CD14-positive monocyte (primary cell): ENCODE measurements at regions not wholly inside any gene's neighbourhood (a gene's known extent, or its start where the extent isn't known, plus 50 kb on each side); places are given as distances from the start of the nearest gene placed in this dataset.

ENCODE experiments used
- DNase-seq, 3 donors: peaks; one replicate each; pipeline ENCODE4 v3.0.0-alpha.2; 2011 to 2022
- H2AFZ ChIP-seq: 2 replicates; pipeline ENCODE4 v1.6.0; 2012; ENCODE audit warnings: mild to moderate bottlenecking, low read depth, low read length, inconsistent platforms; ENCODE audit not compliant: insufficient read depth, poor library complexity, severe bottlenecking
- H3K27ac ChIP-seq, 2 donors: 1 replicate in 1 of 2; 2 replicates in 1 of 2; pipeline ENCODE4 v1.5.1; 2012 to 2013; ENCODE audit warnings: low read length in 2 of 2, control low read depth in 1 of 2, inconsistent platforms in 1 of 2, low read depth in 1 of 2, mild to moderate bottlenecking in 1 of 2
- H3K27me3 ChIP-seq, 2 donors: one replicate each; pipeline versions ENCODE4 v1.6.0 to v1.6.1; 2011 to 2013; ENCODE audit warnings: low read length in 2 of 2; ENCODE audit not compliant: control insufficient read depth in 2 of 2, insufficient read depth in 2 of 2
- H3K36me3 ChIP-seq, 2 donors: replicated peaks in 1 of 2; 1 replicate in 1 of 2; 2 replicates in 1 of 2; pipeline versions ENCODE4 v1.5.1 to v1.6.1; 2012 to 2013; ENCODE audit warnings: low read length in 2 of 2, control low read depth in 1 of 2, inconsistent platforms in 1 of 2, mild to moderate bottlenecking in 1 of 2; ENCODE audit not compliant: insufficient read depth in 2 of 2, control insufficient read depth in 1 of 2
- H3K4me1 ChIP-seq, 2 donors: 1 replicate in 1 of 2; 2 replicates in 1 of 2; pipeline versions ENCODE4 v1.5.1 to v1.6.1; 2012 to 2013; ENCODE audit warnings: low read length in 2 of 2, control low read depth in 1 of 2, inconsistent platforms in 1 of 2, mild to moderate bottlenecking in 1 of 2, moderate library complexity in 1 of 2; ENCODE audit not compliant: insufficient read depth in 2 of 2, control insufficient read depth in 1 of 2
- H3K4me2 ChIP-seq: replicated peaks from 2 replicates; pipeline ENCODE3; 2012; ENCODE audit warnings: low read length, moderate library complexity, mild to moderate bottlenecking; ENCODE audit not compliant: poor library complexity, severe bottlenecking; ENCODE audit errors: extremely low read depth
- H3K4me3 ChIP-seq, 3 experiments: fragments of 200-600 bp in 1 of 3; sonication (generic) in 1 of 3; replicated peaks in 1 of 3; 1 replicate in 2 of 3; 2 replicates in 1 of 3; pipeline ENCODE4 v1.5.1; 2011 to 2013; ENCODE audit warnings: low read length in 3 of 3, mild to moderate bottlenecking in 3 of 3, control low read depth in 2 of 3, low read depth in 2 of 3, inconsistent platforms in 1 of 3, moderate library complexity in 1 of 3
- H3K79me2 ChIP-seq: 2 replicates; pipeline ENCODE4 v1.6.0; 2012; ENCODE audit warnings: mild to moderate bottlenecking, control low read depth, inconsistent platforms, low read length, moderate library complexity; ENCODE audit not compliant: insufficient read depth
- H3K9ac ChIP-seq: 2 replicates; pipeline ENCODE4 v1.6.0; 2017; ENCODE audit warnings: low read length, mild to moderate bottlenecking; ENCODE audit not compliant: insufficient read depth, poor library complexity, severe bottlenecking
- H3K9me3 ChIP-seq, 2 donors: replicated peaks in 1 of 2; 1 replicate in 1 of 2; 2 replicates in 1 of 2; pipeline versions ENCODE4 v1.5.1 to v1.6.1; 2012 to 2013; ENCODE audit warnings: low read length in 2 of 2, control low read depth in 1 of 2; ENCODE audit not compliant: control insufficient read depth in 1 of 2, insufficient read depth in 1 of 2
- H4K20me1 ChIP-seq: 2 replicates; pipeline ENCODE4 v1.6.0; 2012; ENCODE audit warnings: mild to moderate bottlenecking, low read length, control low read depth, moderate library complexity; ENCODE audit not compliant: insufficient read depth
- H3K27ac Mint-ChIP-seq, 7 donors: one replicate each; pipeline ENCODE4 v1.8.0; 2020; ENCODE audit warnings: mild to moderate bottlenecking in 7 of 7, mixed read lengths in 7 of 7, moderate library complexity in 6 of 7, inconsistent platforms in 2 of 7
- H3K27me3 Mint-ChIP-seq, 3 donors: one replicate each; pipeline ENCODE4 v1.8.0; 2021 to 2022; ENCODE audit warnings: low read depth in 3 of 3, mild to moderate bottlenecking in 3 of 3, mixed read lengths in 3 of 3, moderate library complexity in 3 of 3, inconsistent platforms in 1 of 3
- H3K36me3 Mint-ChIP-seq, 2 donors: one replicate each; pipeline ENCODE4 v1.8.0; 2020; ENCODE audit warnings: mixed read lengths in 2 of 2, inconsistent platforms in 1 of 2, mild to moderate bottlenecking in 1 of 2
- H3K4me1 Mint-ChIP-seq: one replicate; pipeline ENCODE4 v1.8.0; 2020; ENCODE audit warnings: mild to moderate bottlenecking, mixed read lengths
- H3K4me3 Mint-ChIP-seq, 2 donors: one replicate each; pipeline ENCODE4 v1.8.0; 2020; ENCODE audit warnings: mild to moderate bottlenecking in 2 of 2, mixed read lengths in 2 of 2, moderate library complexity in 1 of 2
- H3K9me3 Mint-ChIP-seq, 7 donors: one replicate each; pipeline ENCODE4 v1.8.0; 2020 to 2022; ENCODE audit warnings: mixed read lengths in 7 of 7, mild to moderate bottlenecking in 6 of 7, moderate library complexity in 6 of 7, inconsistent platforms in 2 of 7
- WGBS: methylation state at CpG from one replicate; pipeline ENCODE4 v1.1.5; 2013; ENCODE audit warnings: missing lambda C conversion rate; ENCODE audit not compliant: insufficient coverage; 5-methylcytosine and 5-hydroxymethylcytosine counted together
- intact Hi-C, 2 donors: fragments of 100-400 bp; cut with micrococcal nuclease; formaldehyde crosslinking; loops; one replicate each; pipeline versions ENCODE4 v1.15.0 to v1.15.1; 2023
- TF ChIP-seq, protein P1 (sequence below): fragments of 200-600 bp; IDR thresholded peaks from one replicate; pipeline ENCODE4 v1.8.0; 2022; ENCODE audit warnings: antibody characterized with exemption, mild to moderate bottlenecking

- Mint-ChIP-seq H3K4me3 (no peak overlapping the region), H3K27ac (no peak overlapping the region)
Measured at GRCh38 chr7:121452389-121452788, 56.3 kb upstream of the FAM3C start.

DNA sequence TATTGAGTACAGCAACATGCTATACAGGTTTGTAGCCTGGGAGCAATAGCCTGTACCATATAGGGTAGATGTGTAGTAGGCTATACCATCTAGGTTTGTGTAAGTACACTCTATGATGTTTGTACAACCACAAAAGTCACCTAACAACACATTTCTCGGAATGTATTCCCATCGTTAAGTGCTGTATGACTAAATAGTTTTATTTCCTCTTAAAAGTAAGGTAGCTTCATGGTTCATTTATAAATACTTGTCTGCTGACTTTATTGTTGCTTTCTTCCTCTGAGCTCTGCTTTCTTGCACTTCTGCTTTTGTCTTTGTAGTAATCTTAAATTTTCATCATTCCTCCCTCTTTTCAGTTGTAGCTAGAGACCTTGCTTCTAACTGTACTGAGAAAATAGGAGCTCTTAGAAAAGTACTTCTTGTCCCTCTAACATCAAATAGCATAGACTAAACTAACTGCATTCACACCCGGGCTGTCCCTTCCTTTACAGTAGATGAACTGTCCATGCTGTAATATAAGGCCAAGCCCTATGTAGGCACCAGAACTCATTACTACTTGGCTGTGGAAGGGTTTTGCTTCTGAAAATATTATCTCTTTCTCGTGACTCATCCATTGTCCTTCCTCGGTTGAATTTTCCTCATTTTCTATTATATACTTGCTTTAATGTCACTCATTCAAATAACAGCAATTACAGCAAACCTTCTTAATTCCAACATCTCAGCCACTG is 55.4 kb upstream of the FAM3C start:
- WGBS: 86% methylated on average over 1 of the region's 5 CpGs
- H3K4me1 Mint-ChIP-seq: no peaks in the 10 kb centered on the region
- Histone ChIP-seq H3K36me3 (no peaks in the 10 kb centered on the region), H2AFZ (no peak overlapping the region), H3K27ac (no peak overlapping the region), H3K9me3 (no peaks in the 10 kb centered on the region), H3K27me3 (no peaks in the 10 kb centered on the region), H3K9ac (no peak overlapping the region), H3K79me2 (no peaks in the 10 kb centered on the region), H4K20me1 (no peaks in the 10 kb centered on the region), H3K4me3 (no peak overlapping the region), H3K4me1 (no peaks in the 10 kb centered on the region), H3K4me2 (no peak overlapping the region)
- intact Hi-C loops: no loop called here
- DNase-seq: no peak
- no peaks in the 10 kb centered on the region for H3K36me3 Mint-ChIP-seq
- no peak overlapping the region for H3K27ac Mint-ChIP-seq
- TF ChIP-seq, protein P1, sequence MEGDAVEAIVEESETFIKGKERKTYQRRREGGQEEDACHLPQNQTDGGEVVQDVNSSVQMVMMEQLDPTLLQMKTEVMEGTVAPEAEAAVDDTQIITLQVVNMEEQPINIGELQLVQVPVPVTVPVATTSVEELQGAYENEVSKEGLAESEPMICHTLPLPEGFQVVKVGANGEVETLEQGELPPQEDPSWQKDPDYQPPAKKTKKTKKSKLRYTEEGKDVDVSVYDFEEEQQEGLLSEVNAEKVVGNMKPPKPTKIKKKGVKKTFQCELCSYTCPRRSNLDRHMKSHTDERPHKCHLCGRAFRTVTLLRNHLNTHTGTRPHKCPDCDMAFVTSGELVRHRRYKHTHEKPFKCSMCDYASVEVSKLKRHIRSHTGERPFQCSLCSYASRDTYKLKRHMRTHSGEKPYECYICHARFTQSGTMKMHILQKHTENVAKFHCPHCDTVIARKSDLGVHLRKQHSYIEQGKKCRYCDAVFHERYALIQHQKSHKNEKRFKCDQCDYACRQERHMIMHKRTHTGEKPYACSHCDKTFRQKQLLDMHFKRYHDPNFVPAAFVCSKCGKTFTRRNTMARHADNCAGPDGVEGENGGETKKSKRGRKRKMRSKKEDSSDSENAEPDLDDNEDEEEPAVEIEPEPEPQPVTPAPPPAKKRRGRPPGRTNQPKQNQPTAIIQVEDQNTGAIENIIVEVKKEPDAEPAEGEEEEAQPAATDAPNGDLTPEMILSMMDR: no peak
- H3K27me3 Mint-ChIP-seq: peaks cover 0 to 2% (median 1%) of the 10 kb centered on the region in 3 donors
- no peak overlapping the region for H3K4me3 Mint-ChIP-seq
- peaks cover 0 to 10% (median 0%) of the 10 kb centered on the region in 7 donors for H3K9me3 Mint-ChIP-seq

More at GRCh38 chr7:121452389-121452788, 56.3 kb upstream of the FAM3C start:
- H3K36me3 Mint-ChIP-seq: no peaks in the 10 kb centered on the region
- H2AFZ ChIP-seq: no peak overlapping the region
- DNase-seq: no peak
- no peaks in the 10 kb centered on the region for H3K9me3 ChIP-seq
- H4K20me1 ChIP-seq: no peaks in the 10 kb centered on the region
- no peak overlapping the region for H3K4me3 ChIP-seq
- no peaks in the 10 kb centered on the region for H3K36me3 ChIP-seq
- H3K4me1 Mint-ChIP-seq: no peaks in the 10 kb centered on the region
- H3K27ac ChIP-seq: no peak overlapping the region
- TF ChIP-seq, protein P1: no peak
- H3K4me2 ChIP-seq: no peak overlapping the region
- no peak overlapping the region for H3K9ac ChIP-seq
- intact Hi-C loops: no loop called here
- no peaks in the 10 kb centered on the region for H3K27me3 ChIP-seq
- no peaks in the 10 kb centered on the region for H3K79me2 ChIP-seq
- H3K9me3 Mint-ChIP-seq: peaks cover 0 to 10% (median 0%) of the 10 kb centered on the region in 7 donors
- no peaks in the 10 kb centered on the region for H3K4me1 ChIP-seq
- peaks cover 0 to 2% (median 1%) of the 10 kb centered on the region in 3 donors for H3K27me3 Mint-ChIP-seq
